Activated naive CD4-positive, alpha-beta T cell treated with anti-CD3 and anti-CD28 coated beads, Interleukin-2, amount 50 U/mL, for 24 hours (primary cell): ENCODE measurements at regions not wholly inside any gene's neighbourhood (a gene's known extent, or its start where the extent isn't known, plus 50 kb on each side); places are given as distances from the start of the nearest gene placed in this dataset.

Experiments used
- H3K27ac Mint-ChIP-seq: one replicate; pipeline ENCODE4 v1.8.0; 2021; ENCODE audit warnings: mild to moderate bottlenecking, mixed read lengths
- H3K27me3 Mint-ChIP-seq: one replicate; pipeline ENCODE4 v1.8.0; 2021; ENCODE audit warnings: mixed read lengths
- H3K36me3 Mint-ChIP-seq: one replicate; pipeline ENCODE4 v1.8.0; 2021; ENCODE audit warnings: mixed read lengths
- H3K4me1 Mint-ChIP-seq: one replicate; pipeline ENCODE4 v1.8.0; 2021; ENCODE audit warnings: mixed read lengths
- H3K4me3 Mint-ChIP-seq: one replicate; pipeline ENCODE4 v1.8.0; 2021; ENCODE audit warnings: mild to moderate bottlenecking, mixed read lengths
- H3K9me3 Mint-ChIP-seq: one replicate; pipeline ENCODE4 v1.8.0; 2021; ENCODE audit warnings: mixed read lengths

- Mint-ChIP-seq H3K27me3 (no peaks in the 10 kb centered on the region), H3K36me3 (no peaks in the 10 kb centered on the region), H3K4me3 (no peak overlapping the region), H3K27ac (no peak overlapping the region), H3K9me3 (no peaks in the 10 kb centered on the region), H3K4me1 (peaks cover 4% of the 10 kb centered on the region)
Observed at GRCh38 chr15:31169558-31169957, 68.0 kb upstream of the TRPM1 start.

- H3K4me3 Mint-ChIP-seq: no peak overlapping the region
- peak overlapping the region; percentile 30 for H3K27ac Mint-ChIP-seq
- no peaks in the 10 kb centered on the region for H3K36me3 Mint-ChIP-seq
- H3K27me3 Mint-ChIP-seq: no peaks in the 10 kb centered on the region
- no peaks in the 10 kb centered on the region for H3K9me3 Mint-ChIP-seq
- H3K4me1 Mint-ChIP-seq: peaks cover 4% of the 10 kb centered on the region
Observed at GRCh38 chr15:31171731-31172130, 70.2 kb upstream of the TRPM1 start.

GRCh38 chr15:31172606-31173005, 71.1 kb upstream of the TRPM1 start:
- H3K4me1 Mint-ChIP-seq: peaks cover 4% of the 10 kb centered on the region
- H3K9me3 Mint-ChIP-seq: no peaks in the 10 kb centered on the region
- no peaks in the 10 kb centered on the region for H3K27me3 Mint-ChIP-seq
- no peaks in the 10 kb centered on the region for H3K36me3 Mint-ChIP-seq
- H3K27ac Mint-ChIP-seq: no peak overlapping the region
- H3K4me3 Mint-ChIP-seq: no peak overlapping the region

- H3K27ac Mint-ChIP-seq: no peak overlapping the region
- H3K4me3 Mint-ChIP-seq: no peak overlapping the region
- H3K27me3 Mint-ChIP-seq: no peaks in the 10 kb centered on the region
- no peaks in the 10 kb centered on the region for H3K36me3 Mint-ChIP-seq
- H3K4me1 Mint-ChIP-seq: no peaks in the 10 kb centered on the region
- H3K9me3 Mint-ChIP-seq: no peaks in the 10 kb centered on the region
Observed at GRCh38 chr15:31173790-31174450, 72.4 kb upstream of the TRPM1 start.

DNA sequence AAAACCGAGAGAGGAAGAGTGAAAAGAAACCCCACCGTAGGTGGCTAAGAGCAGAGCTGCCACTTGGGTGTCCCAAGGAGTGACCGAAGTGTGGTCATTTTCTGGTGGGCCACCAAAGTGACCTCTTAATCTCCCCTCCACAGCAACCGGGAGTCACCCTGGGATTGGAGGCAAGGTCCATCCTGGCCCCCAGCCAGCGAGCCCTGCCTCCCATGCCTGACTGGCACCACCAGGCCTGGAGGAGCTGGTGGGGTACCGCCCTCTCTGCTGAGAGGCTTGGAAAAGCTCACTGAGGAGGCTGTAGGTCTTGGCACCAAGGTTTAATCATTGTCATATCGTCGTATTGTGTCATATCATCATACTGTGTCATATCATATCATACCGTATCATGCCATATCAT, 74.0 kb upstream of the TRPM1 start:
- peaks cover 6% of the 10 kb centered on the region for H3K4me1 Mint-ChIP-seq
- peaks cover 2% of the 10 kb centered on the region for H3K9me3 Mint-ChIP-seq
- no peak overlapping the region for H3K27ac Mint-ChIP-seq

GRCh38 chr15:31177951-31178350, 76.4 kb upstream of the TRPM1 start:
- Mint-ChIP-seq H3K27me3 (peaks cover 1% of the 10 kb centered on the region), H3K4me1 (peaks cover 6% of the 10 kb centered on the region), H3K9me3 (peaks cover 14% of the 10 kb centered on the region), H3K36me3 (peaks cover 3% of the 10 kb centered on the region), H3K4me3 (no peak overlapping the region), H3K27ac (no peak overlapping the region)

More for the DNA sequence above, 74.0 kb upstream of the TRPM1 start:
- peaks cover 2% of the 10 kb centered on the region for H3K36me3 Mint-ChIP-seq
- H3K4me3 Mint-ChIP-seq: no peak overlapping the region
- H3K27me3 Mint-ChIP-seq: peaks cover under 1% of the 10 kb centered on the region

- Mint-ChIP-seq H3K4me3 (no peak overlapping the region), H3K36me3 (peaks cover 3% of the 10 kb centered on the region), H3K4me1 (peaks cover 6% of the 10 kb centered on the region), H3K27ac (no peak overlapping the region), H3K9me3 (peaks cover 14% of the 10 kb centered on the region), H3K27me3 (peaks cover 1% of the 10 kb centered on the region)
Observed at GRCh38 chr15:31178705-31179104, 77.2 kb upstream of the TRPM1 start.

- H3K27ac Mint-ChIP-seq: no peak overlapping the region
- H3K4me1 Mint-ChIP-seq: peaks cover 6% of the 10 kb centered on the region
- H3K27me3 Mint-ChIP-seq: peaks cover 1% of the 10 kb centered on the region
- H3K36me3 Mint-ChIP-seq: peaks cover 3% of the 10 kb centered on the region
- H3K9me3 Mint-ChIP-seq: peaks cover 14% of the 10 kb centered on the region
- H3K4me3 Mint-ChIP-seq: no peak overlapping the region
Observed at GRCh38 chr15:31179693-31180092, 78.2 kb upstream of the TRPM1 start.

DNA sequence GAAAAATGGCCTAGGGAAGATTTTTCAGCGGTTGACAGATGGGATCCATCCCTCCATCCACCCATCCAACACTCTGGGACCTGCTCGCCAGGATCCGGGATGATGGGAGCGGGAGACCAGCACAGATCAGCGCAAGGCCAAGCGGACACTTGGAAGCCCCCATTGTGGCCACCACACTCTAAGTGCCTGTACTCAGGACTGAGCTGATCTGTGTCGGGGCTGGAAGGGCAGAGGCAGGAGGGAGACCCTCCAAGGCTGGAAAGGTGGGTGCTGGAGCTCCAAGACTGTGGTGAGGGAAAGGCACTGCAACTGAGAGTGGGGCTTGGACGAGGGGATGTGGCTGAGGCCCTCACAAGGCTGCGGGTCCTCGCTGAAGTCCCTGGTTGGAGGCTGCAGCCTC, 91.8 kb upstream of the TRPM1 start:
- no peaks in the 10 kb centered on the region for H3K4me1 Mint-ChIP-seq
- peaks cover 7% of the 10 kb centered on the region for H3K36me3 Mint-ChIP-seq
- no peaks in the 10 kb centered on the region for H3K27me3 Mint-ChIP-seq
- peaks cover 17% of the 10 kb centered on the region for H3K9me3 Mint-ChIP-seq
- no peak overlapping the region for H3K4me3 Mint-ChIP-seq
- H3K27ac Mint-ChIP-seq: no peak overlapping the region

GRCh38 chr15:31195871-31196270, 94.3 kb upstream of the TRPM1 start:
- Mint-ChIP-seq H3K9me3 (no peaks in the 10 kb centered on the region), H3K36me3 (no peaks in the 10 kb centered on the region), H3K27ac (no peak overlapping the region), H3K4me1 (peaks cover 9% of the 10 kb centered on the region), H3K27me3 (no peaks in the 10 kb centered on the region), H3K4me3 (no peak overlapping the region)

GRCh38 chr15:31197497-31198414, 96.2 kb upstream of the TRPM1 start:
- Mint-ChIP-seq H3K9me3 (no peaks in the 10 kb centered on the region), H3K27me3 (no peaks in the 10 kb centered on the region), H3K4me3 (no peak overlapping the region), H3K27ac (no peak overlapping the region), H3K4me1 (peaks cover 13% of the 10 kb centered on the region), H3K36me3 (no peaks in the 10 kb centered on the region)

DNA sequence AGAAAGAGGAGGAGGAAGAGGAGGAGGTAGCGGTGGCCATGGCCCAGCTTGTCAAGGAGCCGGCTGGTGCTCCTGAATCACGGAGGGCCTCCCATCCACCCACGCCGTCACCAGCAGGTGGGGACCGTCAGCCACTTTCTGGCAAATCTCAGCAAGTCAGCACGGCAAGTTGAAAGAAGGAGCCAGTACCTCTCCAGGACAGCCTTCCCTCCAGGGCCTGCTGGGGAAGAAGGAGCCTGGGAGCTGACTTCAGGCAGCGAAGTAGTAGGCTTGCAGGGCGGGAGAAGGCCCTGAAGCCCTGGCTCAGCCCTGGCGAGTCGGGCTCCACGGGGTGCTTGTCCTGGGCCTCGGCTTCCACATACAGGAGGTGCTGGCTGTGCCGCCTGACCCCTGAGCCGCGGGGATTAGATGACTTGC, 99.2 kb upstream of the TRPM1 start:
- H3K4me1 Mint-ChIP-seq: peaks cover 21% of the 10 kb centered on the region
- no peak overlapping the region for H3K27ac Mint-ChIP-seq
- H3K4me3 Mint-ChIP-seq: no peak overlapping the region
- H3K27me3 Mint-ChIP-seq: no peaks in the 10 kb centered on the region
- H3K36me3 Mint-ChIP-seq: no peaks in the 10 kb centered on the region
- no peaks in the 10 kb centered on the region for H3K9me3 Mint-ChIP-seq

GRCh38 chr15:31202953-31203352, 101.4 kb upstream of the TRPM1 start:
- Mint-ChIP-seq H3K9me3 (no peaks in the 10 kb centered on the region), H3K27ac (no peak overlapping the region), H3K4me1 (peaks cover 38% of the 10 kb centered on the region), H3K36me3 (no peaks in the 10 kb centered on the region), H3K27me3 (no peaks in the 10 kb centered on the region), H3K4me3 (no peak overlapping the region)

GRCh38 chr15:31203999-31204398, 102.5 kb upstream of the TRPM1 start:
- H3K27ac Mint-ChIP-seq: no peak overlapping the region
- no peak overlapping the region for H3K4me3 Mint-ChIP-seq
- no peaks in the 10 kb centered on the region for H3K27me3 Mint-ChIP-seq
- no peaks in the 10 kb centered on the region for H3K36me3 Mint-ChIP-seq
- H3K9me3 Mint-ChIP-seq: no peaks in the 10 kb centered on the region
- H3K4me1 Mint-ChIP-seq: peaks cover 39% of the 10 kb centered on the region

GRCh38 chr15:31206386-31207181, 105.1 kb upstream of the TRPM1 start:
- H3K4me1 Mint-ChIP-seq: peaks cover 39% of the 10 kb centered on the region
- no peaks in the 10 kb centered on the region for H3K27me3 Mint-ChIP-seq
- H3K36me3 Mint-ChIP-seq: no peaks in the 10 kb centered on the region
- H3K9me3 Mint-ChIP-seq: no peaks in the 10 kb centered on the region
- H3K4me3 Mint-ChIP-seq: no peak overlapping the region
- no peak overlapping the region for H3K27ac Mint-ChIP-seq

DNA sequence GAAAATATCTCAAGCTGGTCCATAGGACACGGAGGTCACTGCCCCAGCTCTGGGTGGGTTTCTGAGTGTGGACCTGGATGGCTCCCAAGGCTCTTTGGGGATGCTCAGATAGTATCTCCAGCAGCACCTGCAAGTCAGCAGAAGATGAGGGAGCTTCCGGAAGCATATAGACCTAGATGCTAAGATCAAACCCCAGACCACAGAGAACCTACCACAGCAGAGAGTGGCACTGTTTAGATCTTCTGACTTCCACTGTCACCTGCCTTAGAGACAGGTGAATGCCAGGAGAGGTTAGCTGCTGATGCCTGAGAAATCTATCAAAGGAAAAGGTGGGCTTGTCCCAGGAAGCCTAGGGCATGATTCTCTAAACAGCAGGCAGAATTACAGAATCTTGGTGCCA, 105.7 kb upstream of the TRPM1 start:
- H3K27ac Mint-ChIP-seq: no peak overlapping the region
- H3K4me3 Mint-ChIP-seq: no peak overlapping the region
- no peaks in the 10 kb centered on the region for H3K9me3 Mint-ChIP-seq
- peaks cover 39% of the 10 kb centered on the region for H3K4me1 Mint-ChIP-seq
- H3K27me3 Mint-ChIP-seq: no peaks in the 10 kb centered on the region
- H3K36me3 Mint-ChIP-seq: no peaks in the 10 kb centered on the region
